Upper lobe of left lung (tissue), 6 donors: ENCODE measurements at regions not wholly inside any gene's neighbourhood (a gene's known extent, or its start where the extent isn't known, plus 50 kb on each side); places are given as distances from the start of the nearest gene placed in this dataset.
"Not testable (repeated sequence)": the region's sequence is repeated elsewhere in the genome, so short reads cannot be mapped to it uniquely, and the experiment has no call there.

Experiments
- ATAC-seq, 2 donors: fragments of 200-7000 bp; cut with Tn5 transposase; one replicate each; pipeline ENCODE4 v1.9.1; 2022; ENCODE audit warnings: mild to moderate bottlenecking in 2 of 2, moderate library complexity in 2 of 2; ENCODE audit not compliant: low FRiP score in 2 of 2
- DNase-seq, 2 donors: peaks; one replicate each; pipeline ENCODE4 v3.0.0-alpha.2; 2019 to 2020
- H3K27ac ChIP-seq, 4 donors: fragments of 200-600 bp; sonication (generic); one replicate each; pipeline ENCODE4 v1.5.1; 2016 to 2019
- H3K27me3 ChIP-seq, 4 donors: fragments of 200-600 bp; sonication (generic); one replicate each; pipeline ENCODE4 v1.5.1; 2017 to 2019
- H3K36me3 ChIP-seq, 4 donors: fragments of 200-600 bp; sonication (generic); one replicate each; pipeline ENCODE4 v1.5.1; 2016 to 2019
- H3K4me1 ChIP-seq, 4 donors: fragments of 200-600 bp; sonication (generic); one replicate each; pipeline ENCODE4 v1.5.1; 2018 to 2019
- H3K4me3 ChIP-seq, 4 donors: fragments of 200-600 bp; sonication (generic); one replicate each; pipeline ENCODE4 v1.5.1; 2017 to 2019; ENCODE audit warnings: mild to moderate bottlenecking in 2 of 4, moderate library complexity in 1 of 4
- H3K9me3 ChIP-seq, 4 donors: fragments of 200-600 bp; sonication (generic); one replicate each; pipeline ENCODE4 v1.5.1; 2018 to 2019
- CTCF ChIP-seq, 6 experiments: fragments of 450-650 bp in 4 of 6; fragments of 200-600 bp in 2 of 6; sonication (generic) in 2 of 6; IDR thresholded peaks; one replicate each; pipeline ENCODE4 v1.5.1; 2016 to 2019; ENCODE audit warnings: antibody characterized with exemption in 6 of 6
- EP300 ChIP-seq, 4 donors: sonication (generic); formaldehyde crosslinking; IDR thresholded peaks; one replicate each; pipeline ENCODE4 v1.5.1; 2017; ENCODE audit warnings: antibody characterized with exemption in 4 of 4, control low read depth in 2 of 4
- POLR2A ChIP-seq, 4 donors: fragments of 450-650 bp; IDR thresholded peaks; one replicate each; pipeline ENCODE4 v1.5.1; 2016 to 2017; ENCODE audit warnings: antibody characterized with exemption in 4 of 4, mild to moderate bottlenecking in 2 of 4
- POLR2AphosphoS5 ChIP-seq, 2 donors: sonication (generic); formaldehyde crosslinking; IDR thresholded peaks; one replicate each; pipeline ENCODE4 v1.5.1; 2017; ENCODE audit warnings: antibody characterized with exemption in 2 of 2
- WGBS, 2 donors: methylation state at CpG; one replicate each; pipeline ENCODE4 v1.1.5; 2017 to 2018; 5-methylcytosine and 5-hydroxymethylcytosine counted together
- donor health status: DM: no; HTN: no; CAD: no; lungs with moderate emphysema.
- donor health status: DM: no; HTN: yes; CAD: no; lungs with severe emphysema.

- no peak overlapping the region for H3K4me3 ChIP-seq
- DNase-seq: no peak
- no peak for TF ChIP-seq POLR2AphosphoS5 (IDR thresholded peaks at IDR 0.05)
- TF ChIP-seq EP300 (IDR thresholded peaks at IDR 0.05): no peak
- TF ChIP-seq CTCF (IDR thresholded peaks at IDR 0.05): no peak
- TF ChIP-seq POLR2A (IDR thresholded peaks at IDR 0.05): no peak
- no peaks in the 10 kb centered on the region for H3K27me3 ChIP-seq
- ATAC-seq: no peak
- H3K27ac ChIP-seq: no peak overlapping the region
- H3K9me3 ChIP-seq: no peaks in the 10 kb centered on the region
- WGBS, 2 donors: 67 to 71% methylated on average over 11 of the region's 11 CpGs
- H3K4me1 ChIP-seq: no peaks in the 10 kb centered on the region
- H3K36me3 ChIP-seq: no peaks in the 10 kb centered on the region
These were observed 102.4 kb downstream of the TFAP2A start for GRCh38 chr6:10312445-10312844.

- WGBS, 2 donors: 87 to 88% methylated on average over 14 of the region's 14 CpGs
- not testable (repeated sequence) for ATAC-seq, H3K27me3 ChIP-seq, H3K4me3 ChIP-seq, H3K27ac ChIP-seq, DNase-seq, H3K4me1 ChIP-seq, H3K9me3 ChIP-seq, H3K36me3 ChIP-seq
These were observed 103.1 kb downstream of the TFAP2A start for GRCh38 chr6:10311546-10312405.

- no peaks in the 10 kb centered on the region for H3K9me3 ChIP-seq
- ATAC-seq: no peak
- no peaks in the 10 kb centered on the region for H3K36me3 ChIP-seq
- WGBS, 2 donors: 85 to 86% methylated on average over 10 of the region's 10 CpGs
- no peak overlapping the region for H3K27ac ChIP-seq
- H3K27me3 ChIP-seq: no peaks in the 10 kb centered on the region
- TF ChIP-seq POLR2AphosphoS5 (IDR thresholded peaks at IDR 0.05) (no peak), EP300 (IDR thresholded peaks at IDR 0.05) (no peak), CTCF (IDR thresholded peaks at IDR 0.05) (no peak), POLR2A (IDR thresholded peaks at IDR 0.05) (no peak)
- DNase-seq: no peak
- H3K4me3 ChIP-seq: no peak overlapping the region
- no peaks in the 10 kb centered on the region for H3K4me1 ChIP-seq
These were observed 104.0 kb downstream of the TFAP2A start for GRCh38 chr6:10310826-10311225.

- ATAC-seq (no peak), DNase-seq (no peak)
- H3K27me3 ChIP-seq: no peaks in the 10 kb centered on the region
- H3K4me3 ChIP-seq: no peak overlapping the region
- H3K4me1 ChIP-seq: no peaks in the 10 kb centered on the region
- H3K27ac ChIP-seq: no peak overlapping the region
- H3K9me3 ChIP-seq: no peaks in the 10 kb centered on the region
- WGBS, 2 donors: 64 to 74% methylated on average over 4 of the region's 4 CpGs
- TF ChIP-seq EP300 (IDR thresholded peaks at IDR 0.05) (no peak), POLR2AphosphoS5 (IDR thresholded peaks at IDR 0.05) (no peak)
- no peaks in the 10 kb centered on the region for H3K36me3 ChIP-seq
These were observed 104.6 kb downstream of the TFAP2A start for GRCh38 chr6:10310330-10310653.

- no peak for DNase-seq
- 62 to 66% methylated on average over 7 of the region's 7 CpGs for WGBS, 2 donors
These were observed 105.2 kb downstream of the TFAP2A start for GRCh38 chr6:10309457-10310329.

More at GRCh38 chr6:10309457-10310329, 105.2 kb downstream of the TFAP2A start:
- no peak overlapping the region for H3K27ac ChIP-seq
- no peaks in the 10 kb centered on the region for H3K27me3 ChIP-seq
- H3K36me3 ChIP-seq: no peaks in the 10 kb centered on the region
- TF ChIP-seq POLR2AphosphoS5 (IDR thresholded peaks at IDR 0.05): no peak
- no peak for TF ChIP-seq CTCF (IDR thresholded peaks at IDR 0.05)
- no peak for TF ChIP-seq EP300 (IDR thresholded peaks at IDR 0.05)
- TF ChIP-seq POLR2A (IDR thresholded peaks at IDR 0.05): no peak
- H3K4me3 ChIP-seq: no peak overlapping the region
- no peak for ATAC-seq
- no peaks in the 10 kb centered on the region for H3K9me3 ChIP-seq
- no peaks in the 10 kb centered on the region for H3K4me1 ChIP-seq
